CD14-positive monocyte (primary cell): ENCODE measurements at regions not wholly inside any gene's neighbourhood (a gene's known extent, or its start where the extent isn't known, plus 50 kb on each side); places are given as distances from the start of the nearest gene placed in this dataset.

Experiments
- DNase-seq, 3 donors: peaks; one replicate each; pipeline ENCODE4 v3.0.0-alpha.2; 2011 to 2022
- H2AFZ ChIP-seq: 2 replicates; pipeline ENCODE4 v1.6.0; 2012; ENCODE audit warnings: mild to moderate bottlenecking, low read depth, low read length, inconsistent platforms; ENCODE audit not compliant: insufficient read depth, poor library complexity, severe bottlenecking
- H3K27ac ChIP-seq, 2 donors: 1 replicate in 1 of 2; 2 replicates in 1 of 2; pipeline ENCODE4 v1.5.1; 2012 to 2013; ENCODE audit warnings: low read length in 2 of 2, control low read depth in 1 of 2, inconsistent platforms in 1 of 2, low read depth in 1 of 2, mild to moderate bottlenecking in 1 of 2
- H3K27me3 ChIP-seq, 2 donors: one replicate each; pipeline versions ENCODE4 v1.6.0 to v1.6.1; 2011 to 2013; ENCODE audit warnings: low read length in 2 of 2; ENCODE audit not compliant: control insufficient read depth in 2 of 2, insufficient read depth in 2 of 2
- H3K36me3 ChIP-seq, 2 donors: replicated peaks in 1 of 2; 1 replicate in 1 of 2; 2 replicates in 1 of 2; pipeline versions ENCODE4 v1.5.1 to v1.6.1; 2012 to 2013; ENCODE audit warnings: low read length in 2 of 2, control low read depth in 1 of 2, inconsistent platforms in 1 of 2, mild to moderate bottlenecking in 1 of 2; ENCODE audit not compliant: insufficient read depth in 2 of 2, control insufficient read depth in 1 of 2
- H3K4me1 ChIP-seq, 2 donors: 1 replicate in 1 of 2; 2 replicates in 1 of 2; pipeline versions ENCODE4 v1.5.1 to v1.6.1; 2012 to 2013; ENCODE audit warnings: low read length in 2 of 2, control low read depth in 1 of 2, inconsistent platforms in 1 of 2, mild to moderate bottlenecking in 1 of 2, moderate library complexity in 1 of 2; ENCODE audit not compliant: insufficient read depth in 2 of 2, control insufficient read depth in 1 of 2
- H3K4me2 ChIP-seq: replicated peaks from 2 replicates; pipeline ENCODE3; 2012; ENCODE audit warnings: low read length, moderate library complexity, mild to moderate bottlenecking; ENCODE audit not compliant: poor library complexity, severe bottlenecking; ENCODE audit errors: extremely low read depth
- H3K4me3 ChIP-seq, 3 experiments: fragments of 200-600 bp in 1 of 3; sonication (generic) in 1 of 3; replicated peaks in 1 of 3; 1 replicate in 2 of 3; 2 replicates in 1 of 3; pipeline ENCODE4 v1.5.1; 2011 to 2013; ENCODE audit warnings: low read length in 3 of 3, mild to moderate bottlenecking in 3 of 3, control low read depth in 2 of 3, low read depth in 2 of 3, inconsistent platforms in 1 of 3, moderate library complexity in 1 of 3
- H3K79me2 ChIP-seq: 2 replicates; pipeline ENCODE4 v1.6.0; 2012; ENCODE audit warnings: mild to moderate bottlenecking, control low read depth, inconsistent platforms, low read length, moderate library complexity; ENCODE audit not compliant: insufficient read depth
- H3K9ac ChIP-seq: 2 replicates; pipeline ENCODE4 v1.6.0; 2017; ENCODE audit warnings: low read length, mild to moderate bottlenecking; ENCODE audit not compliant: insufficient read depth, poor library complexity, severe bottlenecking
- H3K9me3 ChIP-seq, 2 donors: replicated peaks in 1 of 2; 1 replicate in 1 of 2; 2 replicates in 1 of 2; pipeline versions ENCODE4 v1.5.1 to v1.6.1; 2012 to 2013; ENCODE audit warnings: low read length in 2 of 2, control low read depth in 1 of 2; ENCODE audit not compliant: control insufficient read depth in 1 of 2, insufficient read depth in 1 of 2
- H4K20me1 ChIP-seq: 2 replicates; pipeline ENCODE4 v1.6.0; 2012; ENCODE audit warnings: mild to moderate bottlenecking, low read length, control low read depth, moderate library complexity; ENCODE audit not compliant: insufficient read depth
- H3K27ac Mint-ChIP-seq, 7 donors: one replicate each; pipeline ENCODE4 v1.8.0; 2020; ENCODE audit warnings: mild to moderate bottlenecking in 7 of 7, mixed read lengths in 7 of 7, moderate library complexity in 6 of 7, inconsistent platforms in 2 of 7
- H3K27me3 Mint-ChIP-seq, 3 donors: one replicate each; pipeline ENCODE4 v1.8.0; 2021 to 2022; ENCODE audit warnings: low read depth in 3 of 3, mild to moderate bottlenecking in 3 of 3, mixed read lengths in 3 of 3, moderate library complexity in 3 of 3, inconsistent platforms in 1 of 3
- H3K36me3 Mint-ChIP-seq, 2 donors: one replicate each; pipeline ENCODE4 v1.8.0; 2020; ENCODE audit warnings: mixed read lengths in 2 of 2, inconsistent platforms in 1 of 2, mild to moderate bottlenecking in 1 of 2
- H3K4me1 Mint-ChIP-seq: one replicate; pipeline ENCODE4 v1.8.0; 2020; ENCODE audit warnings: mild to moderate bottlenecking, mixed read lengths
- H3K4me3 Mint-ChIP-seq, 2 donors: one replicate each; pipeline ENCODE4 v1.8.0; 2020; ENCODE audit warnings: mild to moderate bottlenecking in 2 of 2, mixed read lengths in 2 of 2, moderate library complexity in 1 of 2
- H3K9me3 Mint-ChIP-seq, 7 donors: one replicate each; pipeline ENCODE4 v1.8.0; 2020 to 2022; ENCODE audit warnings: mixed read lengths in 7 of 7, mild to moderate bottlenecking in 6 of 7, moderate library complexity in 6 of 7, inconsistent platforms in 2 of 7
- CTCF ChIP-seq: fragments of 200-600 bp; IDR thresholded peaks from one replicate; pipeline ENCODE4 v1.8.0; 2022; ENCODE audit warnings: antibody characterized with exemption, mild to moderate bottlenecking
- WGBS: methylation state at CpG from one replicate; pipeline ENCODE4 v1.1.5; 2013; ENCODE audit warnings: missing lambda C conversion rate; ENCODE audit not compliant: insufficient coverage; 5-methylcytosine and 5-hydroxymethylcytosine counted together
- intact Hi-C, 2 donors: fragments of 100-400 bp; cut with micrococcal nuclease; formaldehyde crosslinking; loops; one replicate each; pipeline versions ENCODE4 v1.15.0 to v1.15.1; 2023

- H3K79me2 ChIP-seq = no peaks in the 10 kb centered on the region
- DNase-seq = no peak
- no peaks in the 10 kb centered on the region for H3K27me3 ChIP-seq
- H3K27ac ChIP-seq = no peak overlapping the region
- H3K4me2 ChIP-seq = no peak overlapping the region
- intact Hi-C loops = no loop called here
- H3K4me1 Mint-ChIP-seq = no peaks in the 10 kb centered on the region
- H3K9ac ChIP-seq = no peak overlapping the region
- WGBS = 88% methylated on average over 28 of the region's 28 CpGs
- peaks cover 0 to 11% (median 1%) of the 10 kb centered on the region in 3 donors for H3K27me3 Mint-ChIP-seq
- H2AFZ ChIP-seq = no peak overlapping the region
- no peak for TF ChIP-seq CTCF
- no peaks in the 10 kb centered on the region for H3K36me3 ChIP-seq
- H3K4me1 ChIP-seq = no peaks in the 10 kb centered on the region
- peak overlapping the region in 1 of 7 donors; percentile 8 for H3K27ac Mint-ChIP-seq
- no peaks in the 10 kb centered on the region for H3K9me3 Mint-ChIP-seq
- no peak overlapping the region for H3K4me3 Mint-ChIP-seq
- H3K4me3 ChIP-seq = no peak overlapping the region
- H3K9me3 ChIP-seq = no peaks in the 10 kb centered on the region
- H4K20me1 ChIP-seq = no peaks in the 10 kb centered on the region
- H3K36me3 Mint-ChIP-seq = no peaks in the 10 kb centered on the region
These were observed 165.8 kb downstream of the NUP210 start for GRCh38 chr3:13254028-13254951.

GRCh38 chr3:13253208-13253937 lies 166.7 kb downstream of the NUP210 start:
- Histone ChIP-seq H3K9ac (no peak overlapping the region), H3K27ac (no peak overlapping the region), H3K79me2 (no peaks in the 10 kb centered on the region), H3K4me2 (no peak overlapping the region), H3K4me3 (no peak overlapping the region), H3K4me1 (no peaks in the 10 kb centered on the region), H3K36me3 (no peaks in the 10 kb centered on the region), H3K9me3 (no peaks in the 10 kb centered on the region), H2AFZ (no peak overlapping the region), H4K20me1 (no peaks in the 10 kb centered on the region), H3K27me3 (no peaks in the 10 kb centered on the region)
- no peak overlapping the region for H3K4me3 Mint-ChIP-seq
- TF ChIP-seq CTCF = no peak
- peaks cover 1% of the 10 kb centered on the region for H3K4me1 Mint-ChIP-seq
- H3K27me3 Mint-ChIP-seq = peaks cover 0 to 13% (median 1%) of the 10 kb centered on the region in 3 donors
- H3K36me3 Mint-ChIP-seq = no peaks in the 10 kb centered on the region
- 95% methylated on average over 12 of the region's 16 CpGs for WGBS
- no peak for DNase-seq
- no peak overlapping the region for H3K27ac Mint-ChIP-seq
- intact Hi-C loops = no loop called here
- H3K9me3 Mint-ChIP-seq = peaks cover 0 to 2% (median 0%) of the 10 kb centered on the region in 7 donors
